Right lobe of liver (tissue), 4 donors: ENCODE measurements at regions not wholly inside any gene's neighbourhood (a gene's known extent, or its start where the extent isn't known, plus 50 kb on each side); places are given as distances from the start of the nearest gene placed in this dataset.

Source experiments
- CTCF ChIP-seq, 4 donors: fragments of 200-600 bp in 3 of 4; fragments of 450-650 bp in 1 of 4; IDR thresholded peaks; one replicate each; pipeline versions ENCODE4 v1.5.1 to v1.8.0; 2016 to 2022; ENCODE audit warnings: antibody characterized with exemption in 4 of 4, mild to moderate bottlenecking in 2 of 4
- POLR2A ChIP-seq: fragments of 450-650 bp; IDR thresholded peaks from one replicate; pipeline ENCODE4 v1.6.1; 2017; ENCODE audit warnings: antibody characterized with exemption, mild to moderate bottlenecking
- donor health status: DM: no; HTN: no; CAD: no.
- donor health status: DM: no; HTN: no; CAD: no.
- donor health status: DM: no; HTN: yes; CAD: no.

DNA sequence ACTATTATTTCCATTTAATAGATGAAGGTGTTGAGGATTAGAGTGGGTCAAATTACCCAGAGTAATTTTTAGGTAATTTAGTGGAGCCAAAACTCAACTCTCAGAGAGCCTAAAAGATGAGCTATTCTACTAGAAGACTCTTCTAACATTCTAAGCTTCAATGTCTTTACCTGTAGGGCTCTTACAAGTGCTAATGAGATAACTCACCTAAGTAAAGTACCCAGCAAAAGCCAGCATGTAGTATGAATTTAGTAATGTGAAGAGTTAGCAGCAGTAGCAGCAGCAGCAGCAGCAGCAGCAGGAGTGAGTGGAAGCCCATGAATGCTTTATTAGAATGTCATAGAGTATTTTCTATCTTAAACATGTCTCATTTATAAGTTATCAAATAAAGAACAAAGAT, 1239.2 kb downstream of the FAM181B start:
- TF ChIP-seq CTCF (IDR thresholded peaks at IDR 0.05) (no peak), POLR2A (no peak)
